Posterior cingulate gyrus (tissue), 11 donors: ENCODE measurements at regions not wholly inside any gene's neighbourhood (a gene's known extent, or its start where the extent isn't known, plus 50 kb on each side); places are given as distances from the start of the nearest gene placed in this dataset.
"Not testable (repeated sequence)": the region's sequence is repeated elsewhere in the genome, so short reads cannot be mapped to it uniquely, and the experiment has no call there.

ENCODE experiments used
- DNase-seq, 10 donors: peaks; one replicate each; pipeline versions ENCODE4 v3.0.0 to v3.0.0-alpha.2; 2020 to 2021; ENCODE audit warnings: mixed read lengths in 3 of 10
- intact Hi-C: fragments of 100-400 bp; cut with DNase I; formaldehyde crosslinking; loops from one replicate; pipeline ENCODE4 v1.15.1; 2023

DNA sequence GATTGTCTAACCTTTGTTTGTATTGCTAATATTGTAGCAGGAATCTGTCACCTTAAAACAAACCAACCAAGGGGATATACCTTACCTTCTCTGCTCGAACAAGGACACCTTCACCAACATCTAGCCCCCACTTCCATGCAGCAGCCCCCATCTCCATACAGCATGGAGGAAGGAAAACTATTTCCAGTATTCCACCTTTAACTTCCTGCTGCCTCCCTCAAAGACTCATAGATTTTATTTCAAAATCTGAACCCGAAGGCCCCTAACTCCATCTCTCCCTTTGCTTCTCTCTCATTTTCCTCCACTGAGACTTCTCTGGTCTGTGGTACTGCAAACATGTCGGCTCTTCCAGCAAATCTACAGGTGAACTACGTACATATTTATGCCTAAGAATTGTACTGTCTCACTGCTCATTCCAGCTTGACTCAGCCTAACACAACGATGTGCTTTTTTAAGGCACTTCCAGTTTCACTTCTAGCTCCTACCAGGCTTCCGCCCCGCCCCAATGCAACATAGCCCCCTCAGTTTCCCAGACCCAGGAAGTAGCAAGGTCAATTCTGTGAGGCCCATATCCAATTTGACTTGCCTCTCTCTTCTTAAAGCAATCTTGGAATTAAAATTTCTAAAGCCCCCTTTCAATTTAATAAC lies 70.7 kb upstream of the RNF38 start:
- DNase-seq = no peak
- intact Hi-C loops = no loop called here

DNA sequence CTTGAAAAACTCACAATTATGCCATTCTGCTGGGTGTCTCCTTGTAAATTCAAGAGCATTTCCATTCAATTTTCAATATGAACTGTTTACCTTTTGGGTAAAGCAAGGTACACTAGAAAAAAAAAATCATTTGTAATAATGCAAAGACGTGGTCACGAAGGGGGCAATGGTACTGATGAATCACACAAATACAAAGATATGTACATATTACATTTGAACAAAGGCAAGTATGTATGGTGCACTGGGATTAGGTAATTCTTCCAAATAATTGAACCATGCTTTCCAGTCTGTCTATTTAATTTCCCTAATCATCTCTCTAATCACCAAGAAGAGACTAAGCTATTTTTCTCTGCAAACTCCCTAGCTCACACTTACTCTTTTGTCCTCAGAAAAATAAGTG lies 63.4 kb upstream of the RNF38 start:
- DNase-seq = no peak
- intact Hi-C loops = no loop called here

DNA sequence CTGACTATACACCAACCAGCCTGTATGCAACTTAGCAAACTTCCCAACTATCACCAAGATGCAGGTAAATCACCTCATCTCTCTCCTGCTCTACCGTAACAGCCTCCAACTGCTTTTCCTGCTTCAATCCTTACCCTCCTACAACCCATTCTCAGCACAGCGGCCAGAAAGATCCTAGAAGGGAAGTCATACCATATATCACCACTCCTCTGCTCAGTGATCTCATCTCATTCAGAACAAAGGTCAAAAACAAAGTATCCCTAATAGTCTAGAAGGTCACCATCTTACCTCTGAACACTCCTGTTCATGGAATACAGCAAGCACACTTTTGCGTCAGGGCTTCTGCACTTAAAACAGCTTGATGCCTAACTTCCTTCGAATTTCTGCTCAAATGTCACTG lies 62.2 kb upstream of the RNF38 start:
- intact Hi-C loops = no loop called here
- DNase-seq = no peak

DNA sequence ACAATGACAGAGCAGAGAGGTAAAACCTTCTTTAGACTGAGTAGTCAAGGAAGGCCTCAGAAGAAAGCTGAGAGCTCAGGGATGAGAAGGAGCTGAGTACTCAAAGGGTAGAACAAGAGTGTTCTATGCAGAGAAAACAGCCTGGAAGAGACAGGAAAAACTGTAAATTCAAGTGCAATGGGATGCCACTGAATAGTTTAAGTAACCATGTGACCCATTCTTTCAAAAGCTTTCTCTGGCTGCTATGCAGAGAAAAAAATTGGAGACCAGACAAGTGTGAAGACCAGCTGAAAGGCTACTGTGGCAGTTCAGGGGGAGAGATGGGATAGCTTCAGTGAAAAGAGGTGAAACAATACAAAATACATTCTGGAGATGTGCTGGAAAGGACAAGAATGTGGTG lies 61.3 kb upstream of the RNF38 start:
- intact Hi-C loops = no loop called here
- no peak for DNase-seq

DNA sequence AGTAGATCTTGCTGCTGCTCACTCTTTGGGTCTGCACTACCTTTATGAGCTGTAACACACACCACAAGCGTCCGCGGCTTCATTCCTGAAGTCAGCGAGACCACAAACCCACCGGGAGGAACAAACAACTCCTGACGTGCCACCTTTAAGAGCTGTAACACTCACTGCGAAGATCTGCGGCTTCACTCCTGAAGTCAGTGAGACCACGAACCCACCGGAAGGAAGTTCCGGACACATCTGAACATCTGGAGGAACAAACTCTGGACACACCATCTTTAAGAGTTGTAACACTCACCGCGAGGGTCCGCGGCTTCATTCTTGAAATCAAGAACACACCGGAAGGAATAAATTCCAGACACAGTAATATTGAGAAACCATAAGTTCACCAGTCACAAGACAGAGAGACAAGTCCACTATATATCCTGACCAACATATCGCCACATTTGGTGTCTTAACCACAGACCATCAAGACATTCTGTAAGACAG lies 58.4 kb upstream of the RNF38 start:
- intact Hi-C loops, DNase-seq: not testable (repeated sequence)

DNA sequence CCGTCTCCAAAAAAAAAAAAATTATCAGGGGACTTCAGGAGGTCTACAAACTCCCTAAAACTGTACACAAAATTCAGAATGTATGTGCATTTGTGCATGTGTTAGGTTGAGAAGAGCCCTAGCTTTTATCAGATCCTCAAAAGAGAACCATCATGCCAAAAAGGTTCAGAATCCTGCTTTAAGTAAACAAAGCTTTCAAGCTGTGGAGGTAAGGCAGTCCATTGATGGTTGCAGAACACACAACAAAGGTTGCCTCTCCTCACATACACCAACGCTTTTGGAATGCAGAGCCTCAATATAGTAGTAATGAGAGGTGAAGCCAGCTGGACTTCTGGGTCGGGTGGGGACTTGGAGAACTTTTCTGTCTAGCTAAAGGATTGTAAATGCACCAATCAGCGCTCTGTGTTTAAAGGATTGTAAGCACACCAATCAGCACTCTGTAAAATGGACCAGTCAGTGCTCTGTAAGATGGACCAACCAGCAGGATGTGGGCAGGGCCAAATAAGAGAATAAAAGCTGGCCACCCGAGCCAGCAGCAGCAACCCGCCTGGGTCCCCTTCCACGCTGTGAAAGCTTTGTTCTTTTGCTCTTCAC lies 57.9 kb upstream of the RNF38 start:
- intact Hi-C loops = no loop called here
- no peak for DNase-seq

DNA sequence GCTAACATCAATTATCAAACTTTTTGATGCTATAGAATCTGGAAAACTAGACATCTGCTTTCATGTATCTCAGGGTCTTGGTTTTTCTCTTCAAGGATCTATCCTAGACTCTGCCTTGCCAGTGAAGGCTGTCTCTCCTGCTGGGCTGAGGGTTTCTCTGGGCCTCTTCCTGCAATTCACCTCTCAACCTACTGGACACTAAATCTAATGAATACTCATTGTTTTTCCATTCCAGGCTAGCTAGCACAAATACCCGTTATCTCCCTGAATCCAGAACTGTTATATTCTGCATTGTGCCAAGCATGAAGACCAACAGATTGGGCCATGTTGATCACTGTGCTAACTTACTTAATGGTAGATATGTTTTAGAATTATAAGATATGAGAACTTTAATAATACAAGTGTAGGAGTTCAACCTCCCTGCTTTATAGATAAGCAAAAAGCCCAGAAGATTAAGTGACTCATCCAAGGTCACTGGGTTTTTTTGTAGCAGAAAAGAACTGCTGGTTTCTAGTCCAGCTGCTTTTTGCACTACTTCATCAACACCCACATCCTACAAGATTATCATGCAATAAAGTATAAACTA lies 56.5 kb upstream of the RNF38 start:
- no peak for DNase-seq
- intact Hi-C loops = no loop called here

DNA sequence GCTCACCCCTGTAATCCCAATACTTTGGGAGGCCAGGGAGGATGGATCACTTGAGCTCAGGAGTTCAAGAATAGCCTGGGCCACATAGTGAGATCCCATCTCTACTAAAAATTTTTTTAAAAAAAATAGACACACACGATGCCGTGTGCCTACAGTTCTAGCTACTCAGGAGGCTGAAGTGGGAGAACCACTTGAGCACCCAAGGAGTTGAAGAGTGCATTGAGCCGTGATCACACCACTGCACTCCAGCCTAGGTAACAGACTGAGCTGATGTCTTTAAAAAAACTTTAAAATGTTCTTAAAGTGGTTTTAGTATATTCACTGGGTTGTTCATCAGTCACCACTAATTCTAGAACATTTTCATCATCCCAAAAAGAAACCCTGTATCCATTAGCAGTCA lies 51.9 kb upstream of the RNF38 start:
- no peak for DNase-seq
- intact Hi-C loops = no loop called here

DNA sequence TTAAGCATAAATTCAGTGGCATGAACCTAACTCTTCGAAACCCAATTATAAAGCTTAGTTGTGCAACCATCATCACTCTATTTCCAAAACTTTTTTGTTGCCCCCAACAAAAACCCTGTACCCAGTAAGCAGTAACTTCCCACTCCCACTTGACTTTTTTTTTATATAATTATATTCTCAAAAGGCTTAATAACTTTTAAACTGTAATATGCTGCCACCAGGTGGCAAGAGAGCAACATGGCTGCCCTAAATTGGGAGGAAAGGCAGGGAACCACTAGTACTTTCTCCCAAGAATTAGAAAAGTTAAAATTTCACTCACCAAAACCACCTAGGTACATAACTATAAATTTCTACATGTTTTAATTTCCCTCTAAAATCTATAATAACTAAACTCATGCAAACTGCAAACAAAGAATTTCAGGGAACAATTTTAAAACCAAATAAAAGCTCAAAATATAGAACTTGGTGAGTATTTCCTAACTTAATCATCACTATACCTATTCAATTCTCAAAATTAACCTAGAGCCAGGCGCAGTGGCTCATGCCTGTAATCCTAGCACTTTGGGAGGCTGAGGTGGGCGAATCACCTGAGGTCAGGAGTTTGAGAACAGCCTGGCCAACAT lies 50.2 kb upstream of the RNF38 start:
- peak in 4 of 10 donors; percentile 12 to 32 (median 21) for DNase-seq
- intact Hi-C loops = loop anchor here (1.0 kb wide), 1 partner anchor 43 kb away; no protein-coding TSS in a partner anchor
